Karpas-422 (cell line): ENCODE measurements at regions not wholly inside any gene's neighbourhood (a gene's known extent, or its start where the extent isn't known, plus 50 kb on each side); places are given as distances from the start of the nearest gene placed in this dataset.

ENCODE experiments used
- DNase-seq: peaks from one replicate; pipeline ENCODE4 v3.0.0-alpha.2; 2015
- H2AFZ ChIP-seq: fragments of 200-600 bp; sonication (generic); 2 replicates; pipeline ENCODE4 v1.6.1; 2014; ENCODE audit warnings: antibody characterized with exemption, low read length, mixed read lengths
- H3K27ac ChIP-seq: fragments of 200-600 bp; sonication (generic); 2 replicates; pipeline ENCODE4 v1.5.1; 2014; ENCODE audit warnings: mild to moderate bottlenecking, low read length, moderate library complexity
- H3K27me3 ChIP-seq: fragments of 200-600 bp; sonication (generic); 2 replicates; pipeline ENCODE4 v1.6.1; 2014; ENCODE audit warnings: low read length, mixed read lengths
- H3K36me3 ChIP-seq: fragments of 200-600 bp; sonication (generic); 2 replicates; pipeline ENCODE4 v1.6.1; 2014; ENCODE audit warnings: low read length, mixed read lengths; ENCODE audit not compliant: insufficient read depth
- H3K4me1 ChIP-seq: fragments of 200-600 bp; sonication (generic); 2 replicates; pipeline ENCODE4 v1.6.1; 2014; ENCODE audit warnings: mild to moderate bottlenecking, low read length, mixed read lengths
- H3K4me2 ChIP-seq: fragments of 200-600 bp; sonication (generic); 2 replicates; pipeline ENCODE4 v1.6.1; 2014; ENCODE audit warnings: low read length, low read depth, mild to moderate bottlenecking; ENCODE audit not compliant: poor library complexity, severe bottlenecking
- H3K4me3 ChIP-seq: fragments of 200-600 bp; sonication (generic); 2 replicates; pipeline ENCODE4 v1.5.1; 2014; ENCODE audit warnings: mild to moderate bottlenecking, antibody characterized with exemption, low read length, mixed read lengths
- H3K79me2 ChIP-seq: fragments of 200-600 bp; sonication (generic); 2 replicates; pipeline ENCODE4 v1.6.1; 2014; ENCODE audit warnings: mild to moderate bottlenecking, low read length, mixed read lengths
- H3K9ac ChIP-seq: fragments of 200-600 bp; sonication (generic); 2 replicates; pipeline ENCODE4 v1.6.0; 2014; ENCODE audit warnings: low read length
- H3K9me2 ChIP-seq: fragments of 200-600 bp; sonication (generic), shearing (Covaris generic); replicated peaks from 2 replicates; pipeline ENCODE4 v1.6.0; 2014; ENCODE audit warnings: mild to moderate bottlenecking, low read length, moderate library complexity; ENCODE audit not compliant: insufficient read depth
- H3K9me3 ChIP-seq: fragments of 300-700, 200-600 bp; sonication (generic); 2 replicates; pipeline ENCODE4 v1.6.1; 2014; ENCODE audit warnings: low read length, mixed read lengths
- H4K20me1 ChIP-seq: fragments of 200-600 bp; sonication (generic); 2 replicates; pipeline ENCODE4 v1.6.1; 2014; ENCODE audit warnings: mild to moderate bottlenecking, antibody characterized with exemption, low read length, low read depth; ENCODE audit not compliant: insufficient read depth

DNA sequence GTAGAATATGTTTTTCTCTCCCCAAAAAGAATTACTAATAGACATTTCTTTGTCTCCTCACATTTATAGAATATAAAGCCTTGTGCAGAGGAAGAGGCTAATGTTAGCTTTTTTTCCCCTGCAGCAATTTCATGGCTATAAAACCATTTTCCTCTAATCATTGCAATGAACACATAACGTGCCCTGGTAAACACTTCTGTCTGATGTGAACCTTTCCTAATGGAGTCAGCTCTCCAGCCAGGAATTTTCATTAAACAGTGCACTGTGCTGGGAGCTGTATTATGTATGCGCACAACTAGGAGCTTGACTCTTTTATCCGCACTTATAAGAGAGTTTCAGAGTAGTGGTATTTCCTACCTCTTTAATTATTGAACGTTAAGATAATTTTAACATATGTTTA lies 63.9 kb upstream of the SPATS2L start:
- no peaks in the 10 kb centered on the region for H3K79me2 ChIP-seq
- no peaks in the 10 kb centered on the region for H3K9me2 ChIP-seq
- no peak overlapping the region for H3K27ac ChIP-seq
- no peaks in the 10 kb centered on the region for H3K27me3 ChIP-seq
- no peak overlapping the region for H3K4me3 ChIP-seq
- H4K20me1 ChIP-seq = no peaks in the 10 kb centered on the region
- H3K9ac ChIP-seq = no peak overlapping the region
- DNase-seq = no peak
- H3K9me3 ChIP-seq = no peaks in the 10 kb centered on the region
- no peaks in the 10 kb centered on the region for H3K4me1 ChIP-seq
- no peak overlapping the region for H2AFZ ChIP-seq
- no peaks in the 10 kb centered on the region for H3K36me3 ChIP-seq
- H3K4me2 ChIP-seq = no peak overlapping the region

DNA sequence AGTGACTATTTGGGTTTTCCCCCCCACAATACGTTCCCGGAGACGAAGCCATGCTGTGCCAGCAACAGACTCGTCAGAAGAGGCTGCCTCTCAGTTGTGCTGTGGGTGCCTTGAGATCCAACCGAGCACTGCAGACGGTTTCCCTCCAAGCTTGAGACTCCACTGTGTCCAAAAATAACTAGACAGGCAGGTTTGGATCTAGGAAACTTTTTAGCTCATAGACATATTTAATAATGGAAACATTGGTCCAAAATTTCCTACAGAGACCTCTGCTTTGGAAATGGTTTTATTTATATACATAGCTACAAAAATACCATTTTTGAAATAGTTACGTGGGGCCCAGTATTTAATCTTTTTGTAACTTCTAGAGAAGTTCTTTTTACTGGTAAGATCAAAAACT lies 63.1 kb upstream of the SPATS2L start:
- Histone ChIP-seq H2AFZ (no peak overlapping the region), H3K9me2 (no peaks in the 10 kb centered on the region), H3K27ac (no peak overlapping the region), H4K20me1 (no peaks in the 10 kb centered on the region), H3K9me3 (no peaks in the 10 kb centered on the region), H3K4me3 (no peak overlapping the region), H3K79me2 (no peaks in the 10 kb centered on the region), H3K27me3 (no peaks in the 10 kb centered on the region), H3K4me2 (no peak overlapping the region), H3K36me3 (no peaks in the 10 kb centered on the region), H3K4me1 (no peaks in the 10 kb centered on the region), H3K9ac (no peak overlapping the region)
- no peak for DNase-seq

DNA sequence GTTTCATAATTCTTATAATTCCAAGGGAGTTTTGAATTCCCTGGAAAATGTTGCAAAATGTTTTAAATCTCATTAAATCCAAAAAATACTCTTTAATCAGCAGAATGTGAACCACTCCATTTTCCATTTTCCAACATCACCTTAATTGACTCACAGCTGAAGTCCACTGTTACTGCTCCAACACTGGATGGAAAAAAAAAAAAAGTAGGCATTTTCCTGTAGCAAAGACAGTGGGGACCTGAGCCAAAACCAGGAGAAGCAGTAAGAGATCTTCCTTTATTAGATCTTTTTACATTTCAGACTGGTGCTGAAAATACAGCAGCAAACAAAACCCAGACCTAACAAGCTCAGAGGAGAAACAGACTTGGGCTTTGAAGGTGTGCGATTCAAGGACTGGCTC lies 62.4 kb upstream of the SPATS2L start:
- Histone ChIP-seq H2AFZ (no peak overlapping the region), H3K36me3 (no peaks in the 10 kb centered on the region), H3K27ac (no peak overlapping the region), H3K27me3 (no peaks in the 10 kb centered on the region), H3K9me3 (no peaks in the 10 kb centered on the region), H3K9me2 (no peaks in the 10 kb centered on the region), H4K20me1 (no peaks in the 10 kb centered on the region), H3K9ac (no peak overlapping the region), H3K4me1 (no peaks in the 10 kb centered on the region), H3K79me2 (no peaks in the 10 kb centered on the region), H3K4me2 (no peak overlapping the region), H3K4me3 (no peak overlapping the region)
- no peak for DNase-seq

DNA sequence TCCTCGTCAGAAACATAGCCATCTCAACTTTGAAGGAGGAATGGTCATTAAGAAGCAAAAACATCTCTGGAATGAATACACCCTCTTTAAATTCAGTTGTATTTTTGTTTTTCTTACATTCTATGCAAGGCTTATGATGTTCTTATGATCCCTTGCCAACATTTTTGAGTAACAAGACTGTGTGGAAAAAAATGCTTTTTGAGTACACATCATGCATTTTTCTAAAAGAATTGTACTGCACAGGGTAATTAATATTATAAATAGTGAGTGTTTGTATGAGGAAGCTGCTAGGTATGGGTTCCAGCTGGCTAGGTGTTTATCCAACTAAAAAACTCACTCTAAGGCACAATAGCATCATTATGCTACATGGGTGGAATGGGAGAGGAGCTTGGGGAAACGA lies 59.0 kb upstream of the SPATS2L start:
- H3K36me3 ChIP-seq = no peaks in the 10 kb centered on the region

GRCh38 chr2:200252265-200253067 lies 54.0 kb upstream of the SPATS2L start:
- H3K79me2 ChIP-seq = no peaks in the 10 kb centered on the region
- no peak for DNase-seq
- H3K4me3 ChIP-seq = no peak overlapping the region
- no peaks in the 10 kb centered on the region for H4K20me1 ChIP-seq
- H3K9me3 ChIP-seq = no peaks in the 10 kb centered on the region
- H3K4me1 ChIP-seq = no peaks in the 10 kb centered on the region
- H3K4me2 ChIP-seq = no peak overlapping the region
- no peaks in the 10 kb centered on the region for H3K9me2 ChIP-seq
- H3K36me3 ChIP-seq = no peaks in the 10 kb centered on the region
- no peaks in the 10 kb centered on the region for H3K27me3 ChIP-seq
- no peak overlapping the region for H3K9ac ChIP-seq
- H2AFZ ChIP-seq = no peak overlapping the region
- H3K27ac ChIP-seq = no peak overlapping the region

More for the DNA sequence above, 59.0 kb upstream of the SPATS2L start:
- Histone ChIP-seq H4K20me1 (no peaks in the 10 kb centered on the region), H3K9me2 (no peaks in the 10 kb centered on the region), H3K27ac (no peak overlapping the region), H3K4me2 (no peak overlapping the region), H3K9ac (no peak overlapping the region), H3K79me2 (no peaks in the 10 kb centered on the region), H3K27me3 (no peaks in the 10 kb centered on the region), H2AFZ (no peak overlapping the region), H3K4me1 (no peaks in the 10 kb centered on the region), H3K4me3 (no peak overlapping the region), H3K9me3 (no peaks in the 10 kb centered on the region)
- DNase-seq = no peak

DNA sequence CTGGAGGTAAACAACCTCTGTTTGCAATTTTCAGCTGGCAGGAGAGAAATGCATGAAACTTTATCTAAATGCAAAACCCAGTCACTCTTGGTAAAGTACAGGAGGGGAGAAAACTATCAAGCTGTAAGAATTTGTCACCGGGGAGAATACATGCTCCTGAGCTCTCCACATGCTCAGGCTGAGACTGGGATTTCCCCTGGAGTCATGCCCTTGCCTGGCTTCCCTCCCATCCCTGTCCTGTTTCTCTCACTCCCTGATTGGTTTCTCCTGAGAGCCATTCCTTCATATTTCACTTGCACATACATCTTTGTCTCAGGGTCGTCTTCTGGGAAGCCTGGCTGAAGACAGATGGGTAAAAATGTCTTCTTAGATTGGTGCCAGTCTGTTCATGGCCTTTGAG lies 52.9 kb upstream of the SPATS2L start:
- Histone ChIP-seq H4K20me1 (no peaks in the 10 kb centered on the region), H3K4me1 (no peaks in the 10 kb centered on the region), H3K4me2 (no peak overlapping the region), H3K79me2 (no peaks in the 10 kb centered on the region), H3K36me3 (no peaks in the 10 kb centered on the region), H3K9me2 (no peaks in the 10 kb centered on the region), H3K4me3 (no peak overlapping the region), H3K9ac (no peak overlapping the region), H3K9me3 (no peaks in the 10 kb centered on the region), H3K27me3 (no peaks in the 10 kb centered on the region), H3K27ac (no peak overlapping the region), H2AFZ (no peak overlapping the region)
- no peak for DNase-seq

- no peak for DNase-seq
- Histone ChIP-seq H3K4me3 (no peak overlapping the region), H3K27ac (no peak overlapping the region), H3K9me2 (no peaks in the 10 kb centered on the region), H4K20me1 (no peaks in the 10 kb centered on the region), H3K4me2 (no peak overlapping the region), H2AFZ (no peak overlapping the region), H3K27me3 (no peaks in the 10 kb centered on the region), H3K9me3 (no peaks in the 10 kb centered on the region), H3K9ac (no peak overlapping the region), H3K36me3 (no peaks in the 10 kb centered on the region), H3K79me2 (no peaks in the 10 kb centered on the region), H3K4me1 (no peaks in the 10 kb centered on the region)
Observed at GRCh38 chr2:200254773-200255172, 51.7 kb upstream of the SPATS2L start.

DNA sequence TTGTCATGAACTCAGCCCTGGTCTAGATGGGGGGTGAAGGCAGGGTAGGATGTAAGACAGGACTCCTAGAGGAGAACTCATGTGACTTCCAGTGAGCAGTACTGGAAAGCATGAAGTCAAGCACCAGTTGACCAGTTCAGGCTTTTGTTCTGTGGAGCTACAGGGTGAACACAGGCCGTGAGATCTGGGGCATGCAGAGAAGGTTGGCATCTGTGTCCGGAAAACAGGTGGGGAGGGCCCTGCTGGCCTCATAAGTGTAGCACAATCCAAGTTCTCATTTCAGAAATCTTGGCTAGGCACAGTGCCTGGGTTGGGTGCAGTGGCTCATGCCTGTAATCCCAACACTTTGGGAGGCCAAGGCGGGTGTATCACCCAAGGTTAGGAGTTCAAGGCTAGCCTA lies 50.9 kb upstream of the SPATS2L start:
- H2AFZ ChIP-seq = no peak overlapping the region
- no peaks in the 10 kb centered on the region for H3K9me3 ChIP-seq
- no peaks in the 10 kb centered on the region for H4K20me1 ChIP-seq
- H3K4me2 ChIP-seq = no peak overlapping the region
- DNase-seq = no peak
- no peaks in the 10 kb centered on the region for H3K79me2 ChIP-seq
- no peak overlapping the region for H3K9ac ChIP-seq
- H3K27ac ChIP-seq = no peak overlapping the region
- no peak overlapping the region for H3K4me3 ChIP-seq
- H3K27me3 ChIP-seq = no peaks in the 10 kb centered on the region
- no peaks in the 10 kb centered on the region for H3K36me3 ChIP-seq
- no peaks in the 10 kb centered on the region for H3K4me1 ChIP-seq
- H3K9me2 ChIP-seq = no peaks in the 10 kb centered on the region
